ENCODE measurements at regions not wholly inside any gene's neighbourhood (a gene's known extent, or its start where the extent isn't known, plus 50 kb on each side); places are given as distances from the start of the nearest gene placed in this dataset.

DNA sequence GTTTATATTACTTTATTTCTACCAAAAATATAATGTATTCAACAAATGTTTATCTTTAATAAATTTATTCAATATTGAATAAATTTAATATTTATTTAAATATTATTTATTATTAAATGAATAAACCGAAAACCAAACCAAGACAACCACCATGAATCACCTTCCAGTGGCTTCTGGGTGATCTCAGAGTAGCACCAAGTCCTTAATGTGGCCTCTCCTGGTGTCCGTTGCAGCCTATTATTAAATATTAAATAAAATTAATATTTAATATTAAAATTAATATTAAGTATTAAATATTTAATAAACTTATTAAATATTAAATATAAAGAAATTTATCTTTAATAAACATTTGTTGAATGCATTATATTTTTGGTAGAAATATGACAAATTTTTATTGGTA, 143.3 kb upstream of the PLPP4 start:
- H3K4me1 ChIP-seq = no peaks in the 10 kb centered on the region
- no peaks in the 10 kb centered on the region for H3K36me3 ChIP-seq
- H3K4me3 ChIP-seq = no peak overlapping the region
- no peak overlapping the region for H3K27ac ChIP-seq
- no peaks in the 10 kb centered on the region for H3K27me3 ChIP-seq
- TF ChIP-seq POLR2AphosphoS5 (IDR thresholded peaks at IDR 0.05) = no peak
- no peak for TF ChIP-seq POLR2A (IDR thresholded peaks at IDR 0.05)
- TF ChIP-seq, protein P1, sequence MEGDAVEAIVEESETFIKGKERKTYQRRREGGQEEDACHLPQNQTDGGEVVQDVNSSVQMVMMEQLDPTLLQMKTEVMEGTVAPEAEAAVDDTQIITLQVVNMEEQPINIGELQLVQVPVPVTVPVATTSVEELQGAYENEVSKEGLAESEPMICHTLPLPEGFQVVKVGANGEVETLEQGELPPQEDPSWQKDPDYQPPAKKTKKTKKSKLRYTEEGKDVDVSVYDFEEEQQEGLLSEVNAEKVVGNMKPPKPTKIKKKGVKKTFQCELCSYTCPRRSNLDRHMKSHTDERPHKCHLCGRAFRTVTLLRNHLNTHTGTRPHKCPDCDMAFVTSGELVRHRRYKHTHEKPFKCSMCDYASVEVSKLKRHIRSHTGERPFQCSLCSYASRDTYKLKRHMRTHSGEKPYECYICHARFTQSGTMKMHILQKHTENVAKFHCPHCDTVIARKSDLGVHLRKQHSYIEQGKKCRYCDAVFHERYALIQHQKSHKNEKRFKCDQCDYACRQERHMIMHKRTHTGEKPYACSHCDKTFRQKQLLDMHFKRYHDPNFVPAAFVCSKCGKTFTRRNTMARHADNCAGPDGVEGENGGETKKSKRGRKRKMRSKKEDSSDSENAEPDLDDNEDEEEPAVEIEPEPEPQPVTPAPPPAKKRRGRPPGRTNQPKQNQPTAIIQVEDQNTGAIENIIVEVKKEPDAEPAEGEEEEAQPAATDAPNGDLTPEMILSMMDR (IDR thresholded peaks at IDR 0.05) = no peak
- H3K9me3 ChIP-seq = no peaks in the 10 kb centered on the region
- intact Hi-C loops (cut with DNase I; ENCODE audit: low total_unique reads) = no loop called here
- no peak for DNase-seq (ENCODE audit: low spot score in 2 of 2)

DNA sequence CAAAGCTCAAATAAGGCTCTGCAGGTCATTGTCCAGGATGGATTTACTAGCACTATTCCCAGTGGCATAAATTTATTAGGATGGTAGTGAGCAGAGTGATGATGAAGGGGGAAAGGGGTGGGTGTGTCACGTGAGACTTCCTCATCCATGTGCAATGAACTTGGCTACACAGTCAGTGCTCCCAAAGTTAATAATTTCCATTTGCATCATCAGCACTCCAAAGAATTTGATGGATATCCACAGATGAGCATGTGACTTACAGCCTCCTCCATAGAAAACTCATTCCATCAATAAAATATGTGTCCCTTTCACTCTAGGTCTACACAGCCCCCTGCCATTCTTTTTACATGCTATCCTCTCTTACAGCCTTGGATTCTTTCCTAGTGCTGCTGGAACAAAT, 142.6 kb upstream of the PLPP4 start:
- intact Hi-C loops (cut with DNase I; ENCODE audit: low total_unique reads) = no loop called here
- no peak for DNase-seq (ENCODE audit: low spot score in 2 of 2)
- Histone ChIP-seq H3K36me3 (no peaks in the 10 kb centered on the region), H3K4me3 (no peak overlapping the region), H3K27me3 (no peaks in the 10 kb centered on the region), H3K9me3 (no peaks in the 10 kb centered on the region), H3K27ac (no peak overlapping the region), H3K4me1 (no peaks in the 10 kb centered on the region)
- TF ChIP-seq POLR2AphosphoS5 (IDR thresholded peaks at IDR 0.05) (no peak), POLR2A (IDR thresholded peaks at IDR 0.05) (no peak)
- TF ChIP-seq, protein P1 (IDR thresholded peaks at IDR 0.05) = no peak

DNA sequence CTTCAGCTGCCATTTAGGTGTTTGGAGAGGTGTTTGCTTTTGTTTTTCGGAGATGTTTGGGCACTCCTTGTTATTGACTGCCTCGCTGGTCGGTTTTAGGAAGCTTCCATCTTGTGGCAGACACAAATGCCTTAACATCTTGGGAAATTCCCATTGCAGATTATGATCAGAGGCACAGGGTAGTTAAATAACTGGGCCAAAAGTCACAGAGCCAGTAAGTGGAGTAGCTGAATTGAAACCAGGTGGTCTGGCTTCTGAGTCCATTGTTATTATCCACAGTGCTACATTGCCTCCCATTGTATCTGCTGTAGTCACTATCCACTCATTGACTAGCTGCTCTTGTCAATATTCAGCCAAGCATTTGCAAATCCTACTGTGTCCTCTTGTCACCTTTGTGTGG, 138.2 kb upstream of the PLPP4 start:
- no peaks in the 10 kb centered on the region for H3K4me1 ChIP-seq
- DNase-seq (ENCODE audit: low spot score in 2 of 2) = no peak
- no peaks in the 10 kb centered on the region for H3K27me3 ChIP-seq
- no peaks in the 10 kb centered on the region for H3K9me3 ChIP-seq
- no peaks in the 10 kb centered on the region for H3K36me3 ChIP-seq
- intact Hi-C loops (cut with DNase I; ENCODE audit: low total_unique reads) = no loop called here
- TF ChIP-seq POLR2A (IDR thresholded peaks at IDR 0.05) (no peak), POLR2AphosphoS5 (IDR thresholded peaks at IDR 0.05) (no peak)
- TF ChIP-seq, protein P1 (IDR thresholded peaks at IDR 0.05) = no peak
- no peak overlapping the region for H3K27ac ChIP-seq
- no peak overlapping the region for H3K4me3 ChIP-seq

DNA sequence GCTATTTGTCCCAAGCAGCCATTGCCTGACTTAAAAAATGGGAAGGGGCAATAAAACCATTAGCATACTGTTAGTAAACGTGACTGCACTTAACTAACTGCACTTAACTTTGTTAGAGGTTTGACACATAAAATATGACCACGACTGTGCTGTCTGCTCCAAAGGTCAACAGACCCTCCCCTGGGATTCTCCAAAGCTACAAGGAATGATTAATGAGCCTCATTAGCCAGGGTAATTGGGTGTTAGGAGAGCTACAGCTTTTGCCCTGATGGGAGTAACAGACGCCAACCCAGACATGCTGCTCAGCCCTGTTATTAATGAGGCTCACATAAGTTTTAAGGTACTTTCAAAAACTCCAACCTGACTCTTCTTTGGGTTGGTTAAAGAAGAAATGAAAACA, 129.4 kb upstream of the PLPP4 start:
- peaks cover 0 to 4% of the 10 kb centered on the region in 2 donors for H3K27me3 ChIP-seq
- TF ChIP-seq POLR2AphosphoS5 (IDR thresholded peaks at IDR 0.05) = no peak
- no peak for TF ChIP-seq POLR2A (IDR thresholded peaks at IDR 0.05)
- TF ChIP-seq, protein P1 (IDR thresholded peaks at IDR 0.05) = no peak
- H3K9me3 ChIP-seq = no peaks in the 10 kb centered on the region
- DNase-seq (ENCODE audit: low spot score in 2 of 2) = no peak
- H3K4me1 ChIP-seq = no peaks in the 10 kb centered on the region
- H3K4me3 ChIP-seq = no peak overlapping the region
- intact Hi-C loops (cut with DNase I; ENCODE audit: low total_unique reads) = no loop called here
- H3K36me3 ChIP-seq = no peaks in the 10 kb centered on the region
- no peak overlapping the region for H3K27ac ChIP-seq

DNA sequence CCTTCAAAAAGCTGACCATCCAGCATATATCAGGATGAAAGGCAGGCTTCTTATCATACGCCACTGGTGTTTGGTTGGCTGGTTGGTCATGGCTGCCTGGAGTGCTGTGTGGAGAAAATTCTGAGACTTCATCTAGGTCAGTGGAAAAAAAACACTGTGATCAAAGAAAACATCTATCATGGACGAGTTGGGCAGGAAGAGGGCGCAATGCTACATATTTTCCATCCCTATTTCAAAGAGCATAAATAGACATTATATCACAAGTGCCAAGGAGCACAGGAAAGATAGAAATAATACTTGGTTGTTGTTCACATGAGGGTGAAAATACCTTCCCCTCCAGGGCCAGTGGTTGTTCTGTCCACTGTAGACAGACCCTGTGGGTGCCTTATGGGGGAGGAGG, 128.4 kb upstream of the PLPP4 start:
- Histone ChIP-seq H3K36me3 (no peaks in the 10 kb centered on the region), H3K9me3 (no peaks in the 10 kb centered on the region), H3K27ac (no peak overlapping the region), H3K27me3 (peaks cover 0 to 4% of the 10 kb centered on the region in 2 donors), H3K4me1 (no peaks in the 10 kb centered on the region), H3K4me3 (no peak overlapping the region)
- intact Hi-C loops (cut with DNase I; ENCODE audit: low total_unique reads) = no loop called here
- TF ChIP-seq, protein P1 (IDR thresholded peaks at IDR 0.05) = no peak
- no peak for TF ChIP-seq POLR2AphosphoS5 (IDR thresholded peaks at IDR 0.05)
- TF ChIP-seq POLR2A (IDR thresholded peaks at IDR 0.05) = no peak
- no peak for DNase-seq (ENCODE audit: low spot score in 2 of 2)
